HG02759 (cell line): ENCODE measurements at regions not wholly inside any gene's neighbourhood (a gene's known extent, or its start where the extent isn't known, plus 50 kb on each side); places are given as distances from the start of the nearest gene placed in this dataset.

Experiments used
- ATAC-seq: cut with Tn5 transposase; IDR thresholded peaks from one replicate; pipeline ENCODE4 v1.9.1; 2021; ENCODE audit warnings: mild to moderate bottlenecking, moderate library complexity; ENCODE audit not compliant: unreplicated experiment

- no peak for ATAC-seq
Measured at GRCh38 chr21:27145134-27145798, 178.4 kb upstream of the ADAMTS5 start.

- no peak for ATAC-seq
Measured at GRCh38 chr21:27143476-27143875, 176.6 kb upstream of the ADAMTS5 start.

GRCh38 chr21:27139526-27139925, 172.6 kb upstream of the ADAMTS5 start:
- ATAC-seq: no peak

- no peak for ATAC-seq
Measured at GRCh38 chr21:27134516-27134915, 167.6 kb upstream of the ADAMTS5 start.

- ATAC-seq: no peak
Measured at GRCh38 chr21:27132266-27132665, 165.4 kb upstream of the ADAMTS5 start.

- ATAC-seq: no peak
Measured at GRCh38 chr21:27130154-27130553, 163.3 kb upstream of the ADAMTS5 start.

GRCh38 chr21:27129694-27130093, 162.8 kb upstream of the ADAMTS5 start:
- no peak for ATAC-seq

- ATAC-seq: no peak
Measured at GRCh38 chr21:27129215-27129614, 162.3 kb upstream of the ADAMTS5 start.

- no peak for ATAC-seq
Measured at GRCh38 chr21:27126140-27126539, 159.3 kb upstream of the ADAMTS5 start.

GRCh38 chr21:27122686-27123085, 155.8 kb upstream of the ADAMTS5 start:
- no peak for ATAC-seq

- ATAC-seq: no peak
Measured at GRCh38 chr21:27114111-27114510, 147.2 kb upstream of the ADAMTS5 start.

- ATAC-seq: no peak
Measured at GRCh38 chr21:27112186-27112585, 145.3 kb upstream of the ADAMTS5 start.

- no peak for ATAC-seq
Measured at GRCh38 chr21:27110956-27111355, 144.1 kb upstream of the ADAMTS5 start.

- no peak for ATAC-seq
Measured at GRCh38 chr21:27108701-27109100, 141.8 kb upstream of the ADAMTS5 start.

- no peak for ATAC-seq
Measured at GRCh38 chr21:27108228-27108627, 141.3 kb upstream of the ADAMTS5 start.

- no peak for ATAC-seq
Measured at GRCh38 chr21:27104846-27105431, 138.1 kb upstream of the ADAMTS5 start.

- no peak for ATAC-seq
Measured at GRCh38 chr21:27103768-27104167, 136.9 kb upstream of the ADAMTS5 start.

- ATAC-seq: no peak
Measured at GRCh38 chr21:27101523-27101922, 134.6 kb upstream of the ADAMTS5 start.

- ATAC-seq: no peak
Measured at GRCh38 chr21:27094184-27094948, 127.5 kb upstream of the ADAMTS5 start.

- no peak for ATAC-seq
Measured at GRCh38 chr21:27086630-27087029, 119.7 kb upstream of the ADAMTS5 start.

- ATAC-seq: no peak
Measured at GRCh38 chr21:27086186-27086585, 119.3 kb upstream of the ADAMTS5 start.

GRCh38 chr21:27085387-27085786, 118.5 kb upstream of the ADAMTS5 start:
- no peak for ATAC-seq
